WTC11 (cell line): ENCODE measurements at regions not wholly inside any gene's neighbourhood (a gene's known extent, or its start where the extent isn't known, plus 50 kb on each side); places are given as distances from the start of the nearest gene placed in this dataset.

Experiments used
- ATAC-seq: fragments of 200-7000 bp; cut with Tn5 transposase; 2 replicates; pipeline ENCODE4 v1.10.0; 2021; ENCODE audit warnings: mild to moderate bottlenecking, moderate library complexity
- CTCF ChIA-PET: fragments of 300-600 bp; sonication (Branson Sonifier 250); formaldehyde crosslinking; loops from one replicate; lab custom pipeline; 2021; ENCODE audit warnings: antibody characterized with exemption; lab: Charles Lee
- POLR2A ChIA-PET: fragments of 350-600 bp; sonication (Branson Sonifier 250); formaldehyde crosslinking; loops from one replicate; lab custom pipeline; 2021; ENCODE audit warnings: antibody characterized with exemption; lab: Charles Lee
- DNase-seq: peaks from one replicate; pipeline ENCODE4 v3.0.0; 2021; ENCODE audit warnings: low spot score
- H3K27ac Mint-ChIP-seq: 2 replicates; pipeline ENCODE4 v1.8.0; 2021; ENCODE audit warnings: mixed read lengths
- H3K27me3 Mint-ChIP-seq: 2 replicates; pipeline ENCODE4 v1.8.0; 2021; ENCODE audit warnings: low read depth, mild to moderate bottlenecking, moderate library complexity, mixed read lengths
- H3K36me3 Mint-ChIP-seq: 2 replicates; pipeline ENCODE4 v1.8.0; 2021; ENCODE audit warnings: mixed read lengths
- H3K4me1 Mint-ChIP-seq: 2 replicates; pipeline ENCODE4 v1.8.0; 2022; ENCODE audit warnings: mixed read lengths
- H3K4me3 Mint-ChIP-seq: 2 replicates; pipeline ENCODE4 v1.8.0; 2021; ENCODE audit warnings: mild to moderate bottlenecking, moderate library complexity, mixed read lengths
- H3K9me3 Mint-ChIP-seq: 2 replicates; pipeline ENCODE4 v1.8.0; 2021; ENCODE audit warnings: mixed read lengths
- AFF4 ChIP-seq: sonication (generic); formaldehyde crosslinking; IDR thresholded peaks from 2 replicates; pipeline ENCODE4 v1.8.1; 2023; ENCODE audit warnings: mild to moderate bottlenecking, missing genetic modification reagents, borderline replicate concordance
- CTCF ChIP-seq: fragments of 200-600 bp; IDR thresholded peaks from 2 replicates; pipeline ENCODE4 v1.8.0; 2022; ENCODE audit warnings: antibody characterized with exemption
- ERG ChIP-seq: fragments of 250-450 bp; sonication (Bioruptor Pico); IDR thresholded peaks from 2 replicates; pipeline ENCODE4 v1.8.0; 2021; ENCODE audit warnings: mild to moderate bottlenecking
- ESRRA ChIP-seq: sonication (generic); formaldehyde crosslinking; IDR thresholded peaks from 2 replicates; pipeline ENCODE4 v1.8.1; 2022; ENCODE audit warnings: mild to moderate bottlenecking, missing genetic modification reagents, borderline replicate concordance
- JAZF1 ChIP-seq: fragments of 250-450 bp; sonication (Bioruptor Pico); IDR thresholded peaks from 2 replicates; pipeline ENCODE4 v1.9.0; 2021; ENCODE audit warnings: moderate library complexity, mild to moderate bottlenecking, inconsistent platforms
- KAT7 ChIP-seq: sonication (generic); formaldehyde crosslinking; IDR thresholded peaks from 2 replicates; pipeline ENCODE4 v1.8.1; 2023; ENCODE audit warnings: missing genetic modification reagents, mild to moderate bottlenecking, borderline replicate concordance
- MXD4 ChIP-seq: fragments of 250-450 bp; sonication (Bioruptor Pico); IDR thresholded peaks from 2 replicates; pipeline ENCODE4 v1.8.0; 2021; ENCODE audit warnings: mild to moderate bottlenecking, moderate library complexity, borderline replicate concordance
- NFE2L1 ChIP-seq: sonication (generic); formaldehyde crosslinking; IDR thresholded peaks from 2 replicates; pipeline ENCODE4 v1.8.1; 2023; ENCODE audit warnings: missing genetic modification reagents
- SP1 ChIP-seq: sonication (generic); formaldehyde crosslinking; conservative IDR thresholded peaks from 2 replicates; pipeline ENCODE4 v1.8.1; 2022; ENCODE audit warnings: missing genetic modification reagents
- USF1 ChIP-seq: sonication (generic); formaldehyde crosslinking; IDR thresholded peaks from 2 replicates; pipeline ENCODE4 v1.8.0; 2022; ENCODE audit warnings: mild to moderate bottlenecking, missing genetic modification reagents
- ZMAT4 ChIP-seq: fragments of 250-450 bp; sonication (Bioruptor Pico); IDR thresholded peaks from 2 replicates; pipeline ENCODE4 v1.9.0; 2021; ENCODE audit warnings: mild to moderate bottlenecking
- ZNF232 ChIP-seq: sonication (generic); formaldehyde crosslinking; IDR thresholded peaks from 2 replicates; pipeline ENCODE4 v1.8.0; 2022; ENCODE audit warnings: mild to moderate bottlenecking, missing genetic modification reagents
- ZNF317 ChIP-seq: sonication (generic); formaldehyde crosslinking; IDR thresholded peaks from 2 replicates; pipeline ENCODE4 v1.8.1; 2023; ENCODE audit warnings: low read depth, mild to moderate bottlenecking, moderate library complexity, missing genetic modification reagents, borderline replicate concordance
- ZNF671 ChIP-seq: fragments of 250-450 bp; sonication (Bioruptor Pico); IDR thresholded peaks from 2 replicates; pipeline ENCODE4 v1.8.0; 2021; ENCODE audit warnings: mild to moderate bottlenecking
- TF ChIP-seq, protein P1 (sequence below): sonication (generic); formaldehyde crosslinking; IDR thresholded peaks from 2 replicates; pipeline ENCODE4 v1.8.1; 2022; ENCODE audit warnings: mild to moderate bottlenecking, missing genetic modification reagents, moderate library complexity, borderline replicate concordance
- TF ChIP-seq, protein P2 (sequence below): sonication (generic); formaldehyde crosslinking; IDR thresholded peaks from 2 replicates; pipeline ENCODE4 v1.8.1; 2022; ENCODE audit warnings: low read depth, missing genetic modification reagents, borderline replicate concordance

- no peak overlapping the region for H3K27ac Mint-ChIP-seq
- H3K9me3 Mint-ChIP-seq = peaks cover 48% of the 10 kb centered on the region
- DNase-seq (no peak), ATAC-seq (no peak)
- H3K27me3 Mint-ChIP-seq = peaks cover 43% of the 10 kb centered on the region
- H3K4me3 Mint-ChIP-seq = no peak overlapping the region
- CTCF ChIA-PET = no interaction called here
- peaks cover 15% of the 10 kb centered on the region; the same call in 1 of the 2 replicates for H3K36me3 Mint-ChIP-seq
- no peaks in the 10 kb centered on the region for H3K4me1 Mint-ChIP-seq
- POLR2A ChIA-PET = no interaction called here
- no peak for TF ChIP-seq ZNF671 (CRISPR knock-in tag)
- TF ChIP-seq NFE2L1 = no peak
- no peak for TF ChIP-seq JAZF1
- no peak for TF ChIP-seq SP1 (CRISPR knock-in tag)
- no peak for TF ChIP-seq ESRRA (CRISPR knock-in tag)
- TF ChIP-seq, protein P1, sequence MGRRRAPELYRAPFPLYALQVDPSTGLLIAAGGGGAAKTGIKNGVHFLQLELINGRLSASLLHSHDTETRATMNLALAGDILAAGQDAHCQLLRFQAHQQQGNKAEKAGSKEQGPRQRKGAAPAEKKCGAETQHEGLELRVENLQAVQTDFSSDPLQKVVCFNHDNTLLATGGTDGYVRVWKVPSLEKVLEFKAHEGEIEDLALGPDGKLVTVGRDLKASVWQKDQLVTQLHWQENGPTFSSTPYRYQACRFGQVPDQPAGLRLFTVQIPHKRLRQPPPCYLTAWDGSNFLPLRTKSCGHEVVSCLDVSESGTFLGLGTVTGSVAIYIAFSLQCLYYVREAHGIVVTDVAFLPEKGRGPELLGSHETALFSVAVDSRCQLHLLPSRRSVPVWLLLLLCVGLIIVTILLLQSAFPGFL (CRISPR knock-in tag) = no peak
- no peak for TF ChIP-seq KAT7 (CRISPR knock-in tag)
- TF ChIP-seq AFF4 = no peak
- no peak for TF ChIP-seq USF1 (CRISPR knock-in tag)
- TF ChIP-seq MXD4 (CRISPR knock-in tag) = no peak
- TF ChIP-seq ZNF317 (CRISPR knock-in tag) = no peak
- TF ChIP-seq, protein P2, sequence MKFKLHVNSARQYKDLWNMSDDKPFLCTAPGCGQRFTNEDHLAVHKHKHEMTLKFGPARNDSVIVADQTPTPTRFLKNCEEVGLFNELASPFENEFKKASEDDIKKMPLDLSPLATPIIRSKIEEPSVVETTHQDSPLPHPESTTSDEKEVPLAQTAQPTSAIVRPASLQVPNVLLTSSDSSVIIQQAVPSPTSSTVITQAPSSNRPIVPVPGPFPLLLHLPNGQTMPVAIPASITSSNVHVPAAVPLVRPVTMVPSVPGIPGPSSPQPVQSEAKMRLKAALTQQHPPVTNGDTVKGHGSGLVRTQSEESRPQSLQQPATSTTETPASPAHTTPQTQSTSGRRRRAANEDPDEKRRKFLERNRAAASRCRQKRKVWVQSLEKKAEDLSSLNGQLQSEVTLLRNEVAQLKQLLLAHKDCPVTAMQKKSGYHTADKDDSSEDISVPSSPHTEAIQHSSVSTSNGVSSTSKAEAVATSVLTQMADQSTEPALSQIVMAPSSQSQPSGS = no peak
- TF ChIP-seq ERG = no peak
- TF ChIP-seq ZNF232 (CRISPR knock-in tag) = no peak
- TF ChIP-seq ZMAT4 (CRISPR knock-in tag) = no peak
- TF ChIP-seq CTCF = no peak
Measured at GRCh38 chr20:60340232-60340631, 382.0 kb downstream of the CDH26 start.
